ENCODE measurements at regions not wholly inside any gene's neighbourhood (a gene's known extent, or its start where the extent isn't known, plus 50 kb on each side); places are given as distances from the start of the nearest gene placed in this dataset.

DNA sequence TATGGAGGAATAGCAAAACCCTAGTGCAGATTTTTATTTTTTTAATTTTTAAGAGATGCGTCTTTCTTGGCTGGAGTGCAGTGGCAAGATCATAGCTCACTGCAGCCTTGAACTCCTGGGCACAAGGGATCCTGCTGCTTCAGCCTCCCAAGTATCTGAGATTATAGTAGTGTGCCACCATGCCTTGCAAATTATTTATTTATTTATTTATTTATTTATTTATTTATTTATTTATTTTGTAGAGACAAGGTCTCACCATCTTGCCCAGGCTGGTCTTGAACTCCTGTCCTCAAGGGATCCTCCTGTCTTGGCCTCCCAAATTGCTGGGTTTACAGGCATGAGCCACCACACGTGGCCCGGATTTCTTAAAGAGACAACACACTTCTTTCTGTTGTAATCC is 1158.8 kb downstream of the AACS start:
- TF ChIP-seq, protein P1, sequence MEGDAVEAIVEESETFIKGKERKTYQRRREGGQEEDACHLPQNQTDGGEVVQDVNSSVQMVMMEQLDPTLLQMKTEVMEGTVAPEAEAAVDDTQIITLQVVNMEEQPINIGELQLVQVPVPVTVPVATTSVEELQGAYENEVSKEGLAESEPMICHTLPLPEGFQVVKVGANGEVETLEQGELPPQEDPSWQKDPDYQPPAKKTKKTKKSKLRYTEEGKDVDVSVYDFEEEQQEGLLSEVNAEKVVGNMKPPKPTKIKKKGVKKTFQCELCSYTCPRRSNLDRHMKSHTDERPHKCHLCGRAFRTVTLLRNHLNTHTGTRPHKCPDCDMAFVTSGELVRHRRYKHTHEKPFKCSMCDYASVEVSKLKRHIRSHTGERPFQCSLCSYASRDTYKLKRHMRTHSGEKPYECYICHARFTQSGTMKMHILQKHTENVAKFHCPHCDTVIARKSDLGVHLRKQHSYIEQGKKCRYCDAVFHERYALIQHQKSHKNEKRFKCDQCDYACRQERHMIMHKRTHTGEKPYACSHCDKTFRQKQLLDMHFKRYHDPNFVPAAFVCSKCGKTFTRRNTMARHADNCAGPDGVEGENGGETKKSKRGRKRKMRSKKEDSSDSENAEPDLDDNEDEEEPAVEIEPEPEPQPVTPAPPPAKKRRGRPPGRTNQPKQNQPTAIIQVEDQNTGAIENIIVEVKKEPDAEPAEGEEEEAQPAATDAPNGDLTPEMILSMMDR (conservative IDR thresholded peaks at IDR 0.05): no peak
- TF ChIP-seq ZFX (IDR thresholded peaks at IDR 0.05): no peak
- H3K27ac ChIP-seq: no peak overlapping the region

DNA sequence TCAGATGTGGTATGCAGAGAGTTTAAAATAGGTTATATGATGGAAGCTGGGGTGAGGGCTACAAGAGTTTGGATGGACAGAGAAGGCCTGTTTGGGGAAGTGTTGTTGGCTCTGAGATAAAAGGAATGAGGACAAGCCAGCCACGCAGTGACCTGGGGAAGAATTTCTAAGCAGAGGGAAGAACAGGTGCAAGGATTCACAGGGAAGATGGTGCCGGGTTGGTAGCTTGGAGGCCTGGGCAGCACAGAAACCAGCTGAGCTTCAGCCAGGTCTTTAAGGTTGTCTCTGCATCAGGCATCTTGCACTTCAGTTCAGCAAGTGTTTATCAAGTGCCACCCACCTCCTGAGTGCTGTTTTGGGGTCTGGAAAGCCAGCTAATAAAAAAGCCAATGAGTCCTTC is 1163.7 kb downstream of the AACS start:
- TF ChIP-seq, protein P1 (conservative IDR thresholded peaks at IDR 0.05): no peak
- TF ChIP-seq ZFX (IDR thresholded peaks at IDR 0.05): no peak
- H3K27ac ChIP-seq: no peak overlapping the region

DNA sequence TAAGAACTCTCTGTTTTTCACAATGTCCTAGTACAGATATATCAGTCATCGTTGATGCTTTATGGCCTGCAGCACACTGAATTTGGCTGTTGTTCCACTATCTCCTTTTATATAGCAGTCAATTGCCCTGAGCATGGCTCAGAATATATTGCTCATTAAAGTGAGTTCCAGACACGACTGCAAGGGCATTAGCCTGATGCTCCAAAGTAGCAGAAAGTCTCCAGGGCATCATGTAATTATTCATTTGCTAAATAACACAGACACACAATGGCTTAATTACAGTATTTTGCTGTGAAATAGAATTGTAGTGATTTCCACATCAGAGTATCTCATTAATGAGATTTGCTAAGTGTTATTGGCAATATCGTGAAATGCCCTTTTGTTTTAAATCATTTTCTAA is 1167.5 kb downstream of the AACS start:
- TF ChIP-seq, protein P1 (conservative IDR thresholded peaks at IDR 0.05): no peak
- no peak for TF ChIP-seq ZFX (IDR thresholded peaks at IDR 0.05)
- no peak overlapping the region for H3K27ac ChIP-seq

DNA sequence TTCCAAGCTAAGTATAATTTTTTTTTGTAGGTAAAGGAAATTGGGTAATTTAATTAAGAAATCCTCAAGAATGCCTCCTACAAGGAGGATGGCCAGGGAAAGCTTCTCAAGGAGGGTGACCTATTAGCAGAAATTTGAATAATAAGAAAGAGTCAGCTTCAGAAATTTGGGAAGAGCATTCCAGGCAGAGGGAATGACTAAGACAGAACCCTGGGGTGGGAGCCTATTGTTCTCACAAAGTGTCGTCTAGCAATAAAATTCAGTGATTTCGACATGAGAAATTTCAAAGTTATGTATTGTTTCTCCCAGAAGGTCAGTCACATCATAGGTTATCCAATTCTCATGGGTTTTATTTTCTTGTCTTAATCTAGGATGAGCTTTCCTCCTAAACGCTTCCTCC is 1168.4 kb downstream of the AACS start:
- no peak for TF ChIP-seq ZFX (IDR thresholded peaks at IDR 0.05)
- TF ChIP-seq, protein P1 (conservative IDR thresholded peaks at IDR 0.05): no peak
- no peak overlapping the region for H3K27ac ChIP-seq

DNA sequence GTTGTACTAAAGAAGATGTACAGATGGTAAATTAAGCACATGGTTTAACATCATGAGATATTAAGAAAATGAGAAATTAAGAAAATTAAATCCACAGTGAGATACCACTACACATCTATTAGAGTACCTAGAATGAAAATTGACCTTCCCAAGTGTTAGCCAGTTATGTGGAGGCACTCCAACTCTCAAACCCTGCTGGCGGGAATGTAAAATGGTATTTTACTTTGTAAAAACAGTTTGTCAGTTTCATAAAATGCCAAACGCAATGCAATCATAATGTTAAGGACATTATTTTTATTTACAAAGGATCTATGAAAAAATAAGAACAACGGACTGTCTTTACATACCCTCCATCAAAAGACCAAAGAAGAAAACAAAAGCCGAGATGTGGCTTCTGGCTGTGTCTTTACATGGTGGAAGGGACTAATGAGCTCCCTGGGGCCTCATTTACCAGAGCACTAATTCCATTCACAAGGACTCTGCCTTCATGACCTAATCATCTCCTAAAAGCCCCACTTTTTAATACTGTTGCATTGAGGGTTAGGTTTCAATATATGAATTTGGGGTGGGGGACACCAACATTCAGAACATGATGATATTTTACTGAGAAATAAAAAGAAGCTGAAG is 1178.7 kb downstream of the AACS start:
- TF ChIP-seq ZFX (IDR thresholded peaks at IDR 0.05): no peak
- TF ChIP-seq, protein P1 (conservative IDR thresholded peaks at IDR 0.05): no peak
- H3K27ac ChIP-seq: no peak overlapping the region

DNA sequence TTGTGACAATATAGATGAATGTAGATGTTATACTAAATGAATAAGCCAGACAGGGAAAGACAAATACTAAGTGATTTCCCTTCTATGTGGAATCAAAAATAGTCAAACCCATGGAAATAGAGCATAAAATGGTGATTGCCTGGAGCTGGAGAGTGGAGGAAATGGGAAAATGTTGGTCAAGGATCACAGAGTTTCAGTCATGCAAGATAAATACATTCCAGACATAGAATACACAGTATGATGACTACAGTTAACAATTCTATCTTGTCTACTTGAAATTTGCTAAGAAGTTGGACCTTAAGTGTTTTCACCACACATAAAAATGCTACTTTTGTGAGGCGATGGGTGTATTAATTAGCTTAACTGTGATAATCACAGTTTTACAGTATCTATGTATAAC is 1182.7 kb downstream of the AACS start:
- no peak overlapping the region for H3K27ac ChIP-seq
- TF ChIP-seq, protein P1 (conservative IDR thresholded peaks at IDR 0.05): no peak
- no peak for TF ChIP-seq ZFX (IDR thresholded peaks at IDR 0.05)

DNA sequence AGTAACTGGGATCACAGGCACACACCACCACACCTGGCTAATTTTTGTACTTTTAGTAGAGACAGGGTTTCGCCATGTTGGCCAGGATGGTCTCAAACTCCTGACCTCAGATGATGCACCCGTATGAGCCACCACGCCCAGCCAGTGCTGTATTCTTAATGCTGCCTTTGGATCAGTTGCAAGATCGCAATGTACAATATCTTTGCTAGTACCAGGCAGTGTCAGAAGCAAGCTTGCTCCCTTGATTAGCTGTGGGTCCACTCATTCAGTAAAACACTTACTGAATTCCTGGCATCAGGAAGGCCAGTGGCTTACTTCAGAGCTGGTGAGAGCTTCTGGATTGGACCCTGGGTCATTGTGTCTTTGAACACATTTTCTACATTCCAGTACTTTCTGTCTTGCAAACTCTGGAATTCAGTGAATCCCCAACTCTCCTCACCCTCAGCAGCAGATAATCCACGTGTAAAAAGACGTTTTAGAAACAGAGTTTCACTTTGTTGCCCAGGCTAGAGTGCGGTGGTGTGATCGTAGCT is 1183.7 kb downstream of the AACS start:
- H3K27ac ChIP-seq: no peak overlapping the region
- TF ChIP-seq, protein P1 (conservative IDR thresholded peaks at IDR 0.05): no peak
- TF ChIP-seq ZFX (IDR thresholded peaks at IDR 0.05): no peak
